ENCODE measurements at regions not wholly inside any gene's neighbourhood (a gene's known extent, or its start where the extent isn't known, plus 50 kb on each side); places are given as distances from the start of the nearest gene placed in this dataset.

GRCh38 chr10:3478153-3478552, 305.6 kb upstream of the PITRM1 start:
- no peak for DNase-seq

DNA sequence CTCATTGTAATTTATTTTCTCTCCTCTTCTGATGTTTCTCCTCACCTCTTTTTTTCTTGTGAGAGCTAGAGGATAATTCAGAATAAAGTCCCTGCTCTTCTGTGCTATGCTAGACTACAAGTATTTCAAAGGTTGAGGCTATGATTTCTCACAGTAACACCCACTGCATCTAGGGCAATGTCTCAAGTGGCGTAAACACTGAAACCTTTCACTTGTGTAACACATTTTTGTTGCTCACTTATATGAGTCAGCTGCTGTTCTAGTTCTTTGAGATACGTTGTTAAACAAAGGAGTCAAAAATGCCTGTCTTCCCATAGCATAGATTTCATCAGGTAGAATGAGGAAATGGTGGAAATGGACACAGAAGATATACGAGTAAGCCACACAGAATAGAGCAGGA, 305.1 kb upstream of the PITRM1 start:
- DNase-seq, result no peak

DNA sequence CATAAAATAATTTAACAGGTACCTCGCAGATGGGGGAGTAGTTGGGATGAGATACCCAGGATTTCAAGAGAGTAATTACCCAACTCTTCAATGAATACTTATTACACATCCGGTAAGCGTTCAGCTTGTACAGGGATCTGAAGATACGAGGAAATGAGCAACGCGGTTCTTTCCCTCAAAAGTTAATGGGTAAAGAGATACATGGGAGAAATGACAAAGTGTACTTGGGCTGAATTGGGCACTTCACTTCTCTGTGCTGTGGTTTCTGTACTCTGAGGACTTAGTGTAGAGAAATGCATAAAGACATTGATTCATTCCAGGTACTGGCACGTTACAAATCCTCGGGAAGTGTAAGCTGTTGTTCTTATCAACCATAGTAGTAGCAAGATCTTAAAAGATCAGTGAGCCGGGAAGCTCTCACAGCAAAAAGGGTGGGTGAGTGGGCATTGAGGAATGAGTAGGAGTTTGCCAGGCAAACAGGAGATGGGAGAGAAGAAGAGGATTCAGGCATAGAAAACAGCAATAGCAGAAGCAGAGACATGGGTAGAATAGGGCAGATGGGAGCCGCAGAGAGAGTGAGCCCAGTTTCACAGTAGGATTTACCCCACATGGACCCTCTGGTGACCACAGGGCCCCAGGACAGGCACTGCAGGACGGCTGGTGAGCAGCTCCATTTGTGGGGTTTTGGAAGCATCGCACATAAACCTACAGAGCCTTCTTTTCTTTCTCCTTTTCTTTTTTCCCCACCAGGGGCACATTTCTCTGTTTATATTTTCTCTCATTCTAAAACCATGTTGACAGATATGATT, 304.3 kb upstream of the PITRM1 start:
- DNase-seq, result no peak

DNA sequence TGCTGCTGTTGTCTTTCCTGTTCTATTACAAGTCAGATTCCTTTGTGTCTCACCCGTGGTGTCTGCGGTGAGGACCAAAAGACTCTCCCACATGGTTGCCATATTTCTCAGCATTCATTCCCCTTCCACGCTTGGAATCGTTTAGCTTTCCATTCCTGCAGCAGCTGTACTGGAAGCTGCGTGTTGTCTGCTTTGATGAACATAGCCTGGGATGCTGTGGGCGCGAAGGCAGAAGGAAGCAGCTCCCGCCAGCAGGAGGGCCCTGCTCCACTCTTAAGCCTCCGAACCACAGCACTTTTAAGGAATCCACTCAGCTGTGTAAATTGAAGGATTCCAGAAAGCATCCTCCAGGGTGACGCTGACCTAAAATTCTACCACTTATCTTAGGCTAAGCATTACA, 303.6 kb upstream of the PITRM1 start:
- DNase-seq, result no peak

- no peak for DNase-seq
Observed at GRCh38 chr10:3475367-3475766, 302.8 kb upstream of the PITRM1 start.

DNA sequence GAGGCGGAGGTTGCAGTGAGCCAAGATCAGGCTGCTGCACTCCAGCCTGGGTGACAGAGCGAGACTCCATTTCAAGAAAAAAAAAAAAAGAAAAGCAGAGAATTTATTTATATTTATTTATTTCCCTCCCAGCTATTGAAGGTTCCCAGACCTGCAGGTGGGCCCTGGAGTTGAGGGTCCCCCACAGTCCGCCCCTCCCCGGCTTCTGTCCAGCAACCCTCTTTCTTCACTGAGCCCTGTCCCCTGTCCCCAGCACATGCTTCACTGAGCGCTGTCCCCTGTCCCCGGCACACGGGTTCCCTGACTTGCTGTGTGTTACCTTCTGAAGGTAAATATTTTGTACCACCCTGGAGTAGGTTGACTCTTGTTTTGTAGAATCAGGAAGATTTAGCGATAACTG, 301.7 kb upstream of the PITRM1 start:
- DNase-seq, result no peak

GRCh38 chr10:3473271-3473670, 300.7 kb upstream of the PITRM1 start:
- no peak for DNase-seq

- DNase-seq, result peak; percentile 32
Observed at GRCh38 chr10:3472287-3473051, 299.9 kb upstream of the PITRM1 start.

GRCh38 chr10:3471927-3472286, 299.3 kb upstream of the PITRM1 start:
- DNase-seq, result no peak

DNA sequence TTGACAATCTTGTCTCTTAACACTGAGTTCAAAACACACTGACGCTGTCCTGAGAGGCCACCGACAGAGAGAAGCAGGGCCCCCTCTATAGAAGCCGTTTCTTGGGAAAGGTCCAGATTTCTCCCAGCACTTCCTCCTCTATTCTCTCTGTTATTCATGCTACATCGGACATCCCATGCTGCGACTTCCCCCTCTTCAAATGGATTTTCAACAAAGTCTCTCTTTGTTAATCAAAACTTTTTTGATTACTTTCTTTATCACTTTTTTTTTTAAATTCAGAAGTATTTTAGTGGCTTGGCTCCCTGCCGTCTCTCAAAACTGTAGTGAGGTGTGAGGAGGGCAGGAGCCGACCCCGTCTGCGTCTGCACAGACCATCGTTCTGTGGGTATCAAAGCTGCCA, 298.9 kb upstream of the PITRM1 start:
- DNase-seq, result no peak

GRCh38 chr10:3470191-3470590, 297.6 kb upstream of the PITRM1 start:
- no peak for DNase-seq

DNA sequence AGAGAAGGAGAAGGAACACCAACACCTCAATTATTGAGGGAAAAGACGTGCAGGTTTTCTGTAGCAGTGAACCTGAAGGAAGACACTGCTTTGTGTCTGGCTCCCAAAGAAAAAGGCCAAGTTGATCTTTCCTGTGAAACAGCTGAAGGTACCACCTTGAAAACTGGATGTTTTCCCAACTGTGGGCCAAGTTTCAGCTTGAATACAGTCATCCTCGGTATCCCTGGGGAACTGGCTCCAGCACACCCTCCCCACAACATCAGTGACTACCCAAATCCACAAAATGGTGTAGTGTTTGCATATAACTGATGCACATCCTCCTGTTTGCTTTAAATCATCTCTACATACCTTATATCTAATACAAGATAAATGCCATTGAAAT, 297.0 kb upstream of the PITRM1 start:
- DNase-seq, result no peak

DNA sequence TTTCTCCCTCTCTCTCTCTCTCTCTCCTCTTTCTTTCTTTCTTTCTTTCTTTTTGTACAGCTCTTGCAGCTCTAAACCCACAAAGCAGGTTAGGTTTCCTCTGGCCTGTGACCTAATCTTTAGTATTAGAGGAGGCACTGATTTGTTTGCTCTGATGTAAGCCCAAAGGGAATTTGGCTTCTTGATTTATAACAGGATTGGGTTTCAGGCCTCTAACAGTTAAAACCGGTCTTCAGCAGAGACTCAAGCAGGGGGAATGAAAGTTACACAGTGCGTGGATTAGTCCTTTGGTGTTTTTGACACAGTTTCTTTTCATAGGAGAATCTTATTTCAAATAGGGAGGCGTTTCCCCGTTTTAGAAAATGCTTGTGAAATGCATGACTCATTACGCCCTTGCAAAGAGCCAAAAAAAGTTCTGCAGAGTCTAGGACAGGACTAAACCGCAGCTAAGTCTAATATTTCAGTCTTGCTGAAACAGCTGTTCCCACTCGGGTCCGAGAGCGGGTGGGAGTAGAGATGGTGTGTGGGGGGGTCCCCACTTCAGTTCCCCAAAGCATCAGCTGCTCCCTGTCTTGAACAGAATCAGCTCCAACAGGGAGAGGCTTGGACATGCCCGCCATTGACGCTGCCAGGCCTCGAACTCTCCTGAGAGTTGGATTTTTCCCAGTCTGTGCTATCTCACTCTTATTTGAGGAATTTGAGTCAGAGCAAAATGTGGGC, 296.5 kb upstream of the PITRM1 start:
- no peak for DNase-seq

GRCh38 chr10:3467052-3467951, 294.7 kb upstream of the PITRM1 start:
- DNase-seq, result peak; percentile 16

DNA sequence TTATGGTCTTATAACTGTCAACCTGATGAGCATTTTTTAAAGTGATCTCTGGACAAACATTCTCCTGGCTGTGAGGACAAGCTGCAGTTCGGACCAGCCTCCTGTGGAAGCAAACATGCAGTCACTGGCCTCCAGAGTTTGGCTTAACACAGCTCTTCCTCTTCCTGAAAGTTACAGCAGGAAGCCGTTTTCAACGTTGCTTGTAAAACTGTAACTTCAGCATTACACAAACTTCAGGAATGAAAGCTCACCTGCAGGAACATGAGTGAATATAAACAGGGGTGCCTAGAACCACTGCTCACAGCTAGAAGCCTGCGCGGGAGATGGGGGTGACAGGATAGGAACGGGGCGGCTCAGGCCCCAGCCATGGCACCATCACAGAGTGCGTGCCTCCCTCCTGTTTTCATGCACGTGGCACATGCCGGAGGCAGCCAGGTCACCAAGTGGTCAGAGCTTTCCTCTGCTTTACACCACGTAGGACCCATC, 292.9 kb upstream of the PITRM1 start:
- DNase-seq, result no peak

DNA sequence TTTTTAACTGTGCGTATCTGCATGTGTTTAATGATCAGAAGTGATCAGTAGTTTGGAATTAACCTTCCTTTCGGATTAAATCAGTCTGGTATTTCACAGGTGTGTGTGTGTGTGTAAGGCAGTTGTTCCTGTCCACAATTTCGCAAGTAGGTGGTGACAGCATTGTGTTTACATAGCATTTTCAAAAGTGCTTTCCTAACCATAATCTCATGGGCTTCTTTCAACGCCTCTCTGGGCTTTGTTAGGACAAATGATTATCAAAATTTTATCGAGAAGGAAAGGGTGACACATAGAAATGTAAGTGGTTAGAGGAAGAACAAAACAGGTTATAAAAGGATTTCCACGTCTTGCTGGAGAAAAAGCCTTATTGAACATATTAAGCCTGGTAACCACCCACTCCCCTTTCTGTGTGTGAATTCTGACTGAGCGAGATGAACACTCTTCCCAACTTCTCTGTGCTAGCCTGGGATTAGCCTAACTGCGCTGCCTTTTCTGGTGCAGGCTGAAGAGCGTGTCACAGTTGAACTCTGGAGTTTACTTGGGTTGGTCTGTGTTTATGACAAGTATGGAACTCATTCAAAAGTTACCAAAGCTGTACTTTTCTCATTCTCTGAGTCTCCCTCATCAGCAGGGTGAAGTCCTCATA, 292.3 kb upstream of the PITRM1 start:
- DNase-seq, result no peak

DNA sequence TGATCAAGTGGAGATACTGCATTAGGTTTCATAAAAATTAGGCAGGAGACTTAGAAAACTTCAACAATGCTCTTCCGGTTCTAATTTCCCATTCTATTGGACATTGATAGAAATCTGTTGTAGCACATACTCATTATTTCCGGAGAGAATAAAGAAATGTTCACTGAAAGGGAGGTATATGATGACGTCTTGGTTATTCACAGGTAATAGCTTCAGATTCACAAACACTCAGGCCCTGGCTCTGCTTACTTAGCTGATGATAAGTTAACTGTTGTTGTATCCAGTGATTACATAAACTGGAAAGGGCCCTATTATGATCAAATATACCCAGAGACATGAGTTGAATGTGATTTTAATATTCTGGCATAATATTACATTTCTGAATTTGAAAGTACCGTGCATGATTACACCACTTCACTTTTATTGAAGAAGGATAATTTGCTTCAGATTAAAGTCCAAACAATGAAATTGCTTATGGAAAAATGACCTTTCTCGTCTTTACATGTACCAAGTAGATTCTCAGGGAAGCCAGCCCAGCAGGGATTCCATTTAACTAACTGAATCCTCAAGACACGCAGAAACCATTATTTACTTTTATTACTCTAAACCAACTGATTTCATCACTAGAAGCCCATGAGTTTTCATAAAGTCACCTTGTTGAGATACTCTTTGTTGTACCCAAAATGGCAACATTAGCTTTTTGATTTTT, 288.0 kb upstream of the PITRM1 start:
- no peak for DNase-seq

GRCh38 chr10:3455385-3456334, 283.1 kb upstream of the PITRM1 start:
- DNase-seq, result no peak

DNA sequence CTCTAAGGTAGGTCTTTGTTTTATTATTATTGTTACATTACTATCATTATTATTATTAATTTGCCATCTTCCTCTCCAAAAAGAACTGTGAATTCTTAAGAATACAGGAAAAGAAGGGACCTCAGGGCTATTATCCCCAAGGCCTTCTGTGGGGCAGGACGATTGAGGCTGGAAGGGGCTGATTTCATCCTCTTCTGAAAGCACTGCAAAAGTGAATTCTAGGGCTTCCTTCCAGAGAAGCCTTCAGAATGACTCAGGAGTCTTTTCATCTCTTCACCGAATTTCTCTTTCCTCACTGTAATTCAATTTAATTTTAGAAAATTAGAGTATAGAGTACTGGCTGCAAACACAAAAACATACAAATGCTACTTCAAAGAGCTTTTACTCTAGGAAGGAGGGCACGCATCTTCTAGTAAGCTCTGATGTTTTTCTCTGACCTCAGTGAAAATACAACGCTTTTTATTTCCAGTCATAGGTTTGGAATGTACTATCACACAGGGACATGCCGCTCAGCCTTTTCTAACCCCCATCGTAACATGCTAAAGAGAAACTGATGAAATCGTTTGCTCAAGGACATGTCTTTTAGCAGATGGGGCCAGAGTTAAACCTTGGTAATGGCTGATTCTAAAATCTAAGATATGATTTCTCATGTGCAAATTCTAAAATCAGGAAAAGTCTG, 280.2 kb upstream of the PITRM1 start:
- DNase-seq, result no peak

GRCh38 chr10:3452173-3452626, 279.6 kb upstream of the PITRM1 start:
- DNase-seq, result no peak

Measured in CD4-positive, alpha-beta T cell treated with Interleukin-10 for 1 hour (primary cell).